ENCODE measurements at regions not wholly inside any gene's neighbourhood (a gene's known extent, or its start where the extent isn't known, plus 50 kb on each side); places are given as distances from the start of the nearest gene placed in this dataset.
"Not testable (repeated sequence)": the region's sequence is repeated elsewhere in the genome, so short reads cannot be mapped to it uniquely, and the experiment has no call there.

- not testable (repeated sequence) for DNase-seq
Observed at GRCh38 chr20:64327223-64327549, 71.6 kb downstream of the PCMTD2 start.

GRCh38 chr20:64327550-64328317 is 72.2 kb downstream of the PCMTD2 start:
- H3K27ac Mint-ChIP-seq (ENCODE audit: unreplicated experiment); DNase-seq; H3K36me3 Mint-ChIP-seq (ENCODE audit: insufficient read depth, unreplicated experiment); H3K4me1 Mint-ChIP-seq (ENCODE audit: low read depth, unreplicated experiment); BruUV-seq (replicated peaks); H3K9me3 Mint-ChIP-seq (ENCODE audit: low read depth, unreplicated experiment); H3K4me3 Mint-ChIP-seq (ENCODE audit: low read depth, unreplicated experiment); intact Hi-C loops (cut with micrococcal nuclease; ENCODE audit: unreplicated experiment); CTCF ChIA-PET: not testable (repeated sequence)
- H3K27me3 Mint-ChIP-seq (ENCODE audit: unreplicated experiment) = peaks cover 71% of the 10 kb centered on the region

More at GRCh38 chr20:64327223-64327549, 71.6 kb downstream of the PCMTD2 start:
- peaks cover 71% of the 10 kb centered on the region for H3K27me3 Mint-ChIP-seq (ENCODE audit: unreplicated experiment)
- H3K4me3 Mint-ChIP-seq (ENCODE audit: low read depth, unreplicated experiment); H3K27ac Mint-ChIP-seq (ENCODE audit: unreplicated experiment); H3K36me3 Mint-ChIP-seq (ENCODE audit: insufficient read depth, unreplicated experiment); H3K4me1 Mint-ChIP-seq (ENCODE audit: low read depth, unreplicated experiment); CTCF ChIA-PET; BruUV-seq (replicated peaks); H3K9me3 Mint-ChIP-seq (ENCODE audit: low read depth, unreplicated experiment); intact Hi-C loops (cut with micrococcal nuclease; ENCODE audit: unreplicated experiment): not testable (repeated sequence)

- CTCF ChIA-PET; DNase-seq; H3K4me3 Mint-ChIP-seq (ENCODE audit: low read depth, unreplicated experiment); H3K27ac Mint-ChIP-seq (ENCODE audit: unreplicated experiment); H3K9me3 Mint-ChIP-seq (ENCODE audit: low read depth, unreplicated experiment); intact Hi-C loops (cut with micrococcal nuclease; ENCODE audit: unreplicated experiment); H3K36me3 Mint-ChIP-seq (ENCODE audit: insufficient read depth, unreplicated experiment); BruUV-seq (replicated peaks); H3K4me1 Mint-ChIP-seq (ENCODE audit: low read depth, unreplicated experiment): not testable (repeated sequence)
- H3K27me3 Mint-ChIP-seq (ENCODE audit: unreplicated experiment) = peaks cover 71% of the 10 kb centered on the region
Observed at GRCh38 chr20:64328595-64329250, 73.2 kb downstream of the PCMTD2 start.

- BruUV-seq (replicated peaks); intact Hi-C loops (cut with micrococcal nuclease; ENCODE audit: unreplicated experiment); H3K36me3 Mint-ChIP-seq (ENCODE audit: insufficient read depth, unreplicated experiment); H3K4me3 Mint-ChIP-seq (ENCODE audit: low read depth, unreplicated experiment); H3K9me3 Mint-ChIP-seq (ENCODE audit: low read depth, unreplicated experiment); H3K27ac Mint-ChIP-seq (ENCODE audit: unreplicated experiment); CTCF ChIA-PET; H3K4me1 Mint-ChIP-seq (ENCODE audit: low read depth, unreplicated experiment); DNase-seq: not testable (repeated sequence)
- peaks cover 50% of the 10 kb centered on the region for H3K27me3 Mint-ChIP-seq (ENCODE audit: unreplicated experiment)
Observed at GRCh38 chr20:64332627-64333026, 77.1 kb downstream of the PCMTD2 start.
